Neural progenitor cell (in vitro differentiated cells): ENCODE measurements at regions not wholly inside any gene's neighbourhood (a gene's known extent, or its start where the extent isn't known, plus 50 kb on each side); places are given as distances from the start of the nearest gene placed in this dataset.

ENCODE experiments used
- EZH2 ChIP-seq: fragments of 200-600 bp; sonication (generic); IDR thresholded peaks from 2 replicates; pipeline ENCODE4 v1.6.1; 2017; ENCODE audit warnings: antibody characterized with exemption, mild to moderate bottlenecking, moderate library complexity
- TF ChIP-seq, protein P1 (sequence below): fragments of 200-600 bp; sonication (generic); IDR thresholded peaks from 2 replicates; pipeline ENCODE4 v1.5.1; 2017; ENCODE audit warnings: antibody characterized with exemption, mild to moderate bottlenecking

DNA sequence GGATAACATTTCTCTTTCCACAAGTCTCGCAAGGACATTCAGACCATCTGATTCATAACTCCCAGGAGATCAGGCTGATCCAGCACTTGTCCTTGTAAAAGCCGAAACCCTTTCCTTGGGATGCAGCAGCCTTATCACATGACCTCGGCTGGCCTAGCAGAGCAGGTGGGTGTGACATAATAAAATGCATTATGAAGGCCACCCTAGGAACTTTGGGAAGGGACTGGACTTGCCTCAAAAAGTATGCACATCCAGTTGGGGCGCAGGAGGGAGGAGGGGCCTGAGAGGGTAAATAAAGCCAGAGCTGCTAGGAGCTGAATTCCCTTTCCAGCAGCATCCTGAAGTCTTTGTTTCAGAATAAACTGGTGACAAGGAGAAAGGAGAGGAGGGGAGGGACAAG is 260.8 kb downstream of the SNX13 start:
- TF ChIP-seq, protein P1, sequence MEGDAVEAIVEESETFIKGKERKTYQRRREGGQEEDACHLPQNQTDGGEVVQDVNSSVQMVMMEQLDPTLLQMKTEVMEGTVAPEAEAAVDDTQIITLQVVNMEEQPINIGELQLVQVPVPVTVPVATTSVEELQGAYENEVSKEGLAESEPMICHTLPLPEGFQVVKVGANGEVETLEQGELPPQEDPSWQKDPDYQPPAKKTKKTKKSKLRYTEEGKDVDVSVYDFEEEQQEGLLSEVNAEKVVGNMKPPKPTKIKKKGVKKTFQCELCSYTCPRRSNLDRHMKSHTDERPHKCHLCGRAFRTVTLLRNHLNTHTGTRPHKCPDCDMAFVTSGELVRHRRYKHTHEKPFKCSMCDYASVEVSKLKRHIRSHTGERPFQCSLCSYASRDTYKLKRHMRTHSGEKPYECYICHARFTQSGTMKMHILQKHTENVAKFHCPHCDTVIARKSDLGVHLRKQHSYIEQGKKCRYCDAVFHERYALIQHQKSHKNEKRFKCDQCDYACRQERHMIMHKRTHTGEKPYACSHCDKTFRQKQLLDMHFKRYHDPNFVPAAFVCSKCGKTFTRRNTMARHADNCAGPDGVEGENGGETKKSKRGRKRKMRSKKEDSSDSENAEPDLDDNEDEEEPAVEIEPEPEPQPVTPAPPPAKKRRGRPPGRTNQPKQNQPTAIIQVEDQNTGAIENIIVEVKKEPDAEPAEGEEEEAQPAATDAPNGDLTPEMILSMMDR, result no peak
- no peak for TF ChIP-seq EZH2
